CD4-positive, alpha-beta T cell treated with Interleukin-10 for 1 hour (primary cell): ENCODE measurements at regions not wholly inside any gene's neighbourhood (a gene's known extent, or its start where the extent isn't known, plus 50 kb on each side); places are given as distances from the start of the nearest gene placed in this dataset.

Source experiments
- DNase-seq: peaks from one replicate; pipeline ENCODE4 v3.0.0-alpha.2; 2020

- no peak for DNase-seq
These were observed 600.5 kb upstream of the MGMT start for GRCh38 chr10:128866551-128866950.

- DNase-seq, result no peak
These were observed 599.8 kb upstream of the MGMT start for GRCh38 chr10:128867210-128867609.

GRCh38 chr10:128867819-128868218, 599.2 kb upstream of the MGMT start:
- no peak for DNase-seq

- DNase-seq, result no peak
These were observed 598.6 kb upstream of the MGMT start for GRCh38 chr10:128868481-128868880.

- DNase-seq, result no peak
These were observed 597.8 kb upstream of the MGMT start for GRCh38 chr10:128869101-128869749.

- DNase-seq, result no peak
These were observed 596.0 kb upstream of the MGMT start for GRCh38 chr10:128870830-128871597.

GRCh38 chr10:128871671-128872231, 595.3 kb upstream of the MGMT start:
- DNase-seq, result no peak

GRCh38 chr10:128873411-128874054, 593.5 kb upstream of the MGMT start:
- no peak for DNase-seq

GRCh38 chr10:128874331-128874730, 592.7 kb upstream of the MGMT start:
- DNase-seq, result no peak

GRCh38 chr10:128875030-128875744, 591.9 kb upstream of the MGMT start:
- no peak for DNase-seq

- DNase-seq, result no peak
These were observed 590.9 kb upstream of the MGMT start for GRCh38 chr10:128875956-128876736.

- DNase-seq, result no peak
These were observed 589.9 kb upstream of the MGMT start for GRCh38 chr10:128877141-128877540.

GRCh38 chr10:128877936-128878335, 589.1 kb upstream of the MGMT start:
- DNase-seq, result no peak

GRCh38 chr10:128879030-128879429, 588.0 kb upstream of the MGMT start:
- DNase-seq, result no peak

GRCh38 chr10:128879441-128880140, 587.5 kb upstream of the MGMT start:
- no peak for DNase-seq

GRCh38 chr10:128880159-128880725, 586.8 kb upstream of the MGMT start:
- DNase-seq, result no peak

- no peak for DNase-seq
These were observed 586.0 kb upstream of the MGMT start for GRCh38 chr10:128881086-128881485.

- no peak for DNase-seq
These were observed 583.6 kb upstream of the MGMT start for GRCh38 chr10:128883231-128884032.

- no peak for DNase-seq
These were observed 583.0 kb upstream of the MGMT start for GRCh38 chr10:128884033-128884425.

- DNase-seq, result no peak
These were observed 582.5 kb upstream of the MGMT start for GRCh38 chr10:128884496-128885072.
